ENCODE measurements at regions not wholly inside any gene's neighbourhood (a gene's known extent, or its start where the extent isn't known, plus 50 kb on each side); places are given as distances from the start of the nearest gene placed in this dataset.

GRCh38 chr1:56442290-56442877 lies 137.0 kb downstream of the PLPP3 start:
- no peak for DNase-seq

- DNase-seq, result no peak
Observed at GRCh38 chr1:56441601-56442000, 137.8 kb downstream of the PLPP3 start.

GRCh38 chr1:56439610-56440264 lies 139.6 kb downstream of the PLPP3 start:
- no peak for DNase-seq

GRCh38 chr1:56438901-56439551 lies 140.3 kb downstream of the PLPP3 start:
- DNase-seq, result no peak

- DNase-seq, result no peak
Observed at GRCh38 chr1:56437959-56438358, 141.4 kb downstream of the PLPP3 start.

- DNase-seq, result no peak
Observed at GRCh38 chr1:56436912-56437417, 142.4 kb downstream of the PLPP3 start.

GRCh38 chr1:56436296-56436695 lies 143.1 kb downstream of the PLPP3 start:
- DNase-seq, result no peak

- no peak for DNase-seq
Observed at GRCh38 chr1:56435434-56436262, 143.7 kb downstream of the PLPP3 start.

GRCh38 chr1:56434740-56435139 lies 144.6 kb downstream of the PLPP3 start:
- no peak for DNase-seq

GRCh38 chr1:56434025-56434424 lies 145.3 kb downstream of the PLPP3 start:
- DNase-seq, result no peak

- DNase-seq, result no peak
Observed at GRCh38 chr1:56433056-56433577, 146.2 kb downstream of the PLPP3 start.

GRCh38 chr1:56432166-56432971 lies 147.0 kb downstream of the PLPP3 start:
- no peak for DNase-seq

GRCh38 chr1:56430141-56430839 lies 149.1 kb downstream of the PLPP3 start:
- DNase-seq, result no peak

- DNase-seq, result no peak
Observed at GRCh38 chr1:56429288-56429687, 150.1 kb downstream of the PLPP3 start.

- no peak for DNase-seq
Observed at GRCh38 chr1:56426587-56427381, 152.6 kb downstream of the PLPP3 start.

- no peak for DNase-seq
Observed at GRCh38 chr1:56425494-56426037, 153.8 kb downstream of the PLPP3 start.

GRCh38 chr1:56424744-56425493 lies 154.4 kb downstream of the PLPP3 start:
- no peak for DNase-seq

GRCh38 chr1:56423716-56424115 lies 155.6 kb downstream of the PLPP3 start:
- no peak for DNase-seq

- no peak for DNase-seq
Observed at GRCh38 chr1:56418151-56418631, 161.2 kb downstream of the PLPP3 start.
